ENCODE measurements at regions not wholly inside any gene's neighbourhood (a gene's known extent, or its start where the extent isn't known, plus 50 kb on each side); places are given as distances from the start of the nearest gene placed in this dataset.

GRCh38 chr12:21713133-21713532 lies 55.5 kb upstream of the LDHB start:
- intact Hi-C loops (cut with micrococcal nuclease), result no loop called here
- Mint-ChIP-seq H3K36me3 (no peaks in the 10 kb centered on the region), H3K27me3 (peaks cover 4% of the 10 kb centered on the region), H3K4me1 (ENCODE audit: low read depth) (no peaks in the 10 kb centered on the region), H3K9me3 (no peaks in the 10 kb centered on the region), H3K4me3 (no peak overlapping the region), H3K27ac (no peak overlapping the region)
- DNase-seq, result no peak
- CTCF ChIA-PET, result no interaction called here
- POLR2A ChIA-PET, result no interaction called here

- CTCF ChIA-PET, result interaction anchor here (0.6 to 2.0 kb wide), 3 partner anchors 12 to 30 kb away, joined by 3 to 8 read pairs (median 5); no protein-coding TSS in a partner anchor
- Mint-ChIP-seq H3K27ac (no peak overlapping the region), H3K4me3 (no peak overlapping the region), H3K9me3 (no peaks in the 10 kb centered on the region), H3K36me3 (no peaks in the 10 kb centered on the region), H3K4me1 (ENCODE audit: low read depth) (no peaks in the 10 kb centered on the region), H3K27me3 (peaks cover 4% of the 10 kb centered on the region)
- no peak for DNase-seq
- POLR2A ChIA-PET, result no interaction called here
- intact Hi-C loops (cut with micrococcal nuclease), result no loop called here
Measured at GRCh38 chr12:21710958-21711775, 53.5 kb upstream of the LDHB start.
